CD4-positive, alpha-beta T cell treated with Interleukin-15 for 1 hour (primary cell): ENCODE measurements at regions not wholly inside any gene's neighbourhood (a gene's known extent, or its start where the extent isn't known, plus 50 kb on each side); places are given as distances from the start of the nearest gene placed in this dataset.
"Not testable (repeated sequence)": the region's sequence is repeated elsewhere in the genome, so short reads cannot be mapped to it uniquely, and the experiment has no call there.

Experiments
- DNase-seq: peaks from one replicate; pipeline ENCODE4 v3.0.0-alpha.2; 2020

- no peak for DNase-seq
Measured at GRCh38 chr9:2243666-2244555, 228.8 kb downstream of the SMARCA2 start.

- no peak for DNase-seq
Measured at GRCh38 chr9:2247340-2247739, 232.2 kb downstream of the SMARCA2 start.

- DNase-seq = no peak
Measured at GRCh38 chr9:2248768-2249265, 233.7 kb downstream of the SMARCA2 start.

- no peak for DNase-seq
Measured at GRCh38 chr9:2253636-2254580, 238.8 kb downstream of the SMARCA2 start.

GRCh38 chr9:2255128-2255527 lies 240.0 kb downstream of the SMARCA2 start:
- no peak for DNase-seq

GRCh38 chr9:2257248-2257929 lies 242.2 kb downstream of the SMARCA2 start:
- no peak for DNase-seq

- DNase-seq = no peak
Measured at GRCh38 chr9:2260417-2261306, 245.5 kb downstream of the SMARCA2 start.

GRCh38 chr9:2261421-2262103 lies 246.4 kb downstream of the SMARCA2 start:
- no peak for DNase-seq

GRCh38 chr9:2262386-2263071 lies 247.4 kb downstream of the SMARCA2 start:
- no peak for DNase-seq

- no peak for DNase-seq
Measured at GRCh38 chr9:2263111-2263510, 248.0 kb downstream of the SMARCA2 start.

GRCh38 chr9:2263665-2264064 lies 248.5 kb downstream of the SMARCA2 start:
- DNase-seq = no peak

- no peak for DNase-seq
Measured at GRCh38 chr9:2264081-2264480, 248.9 kb downstream of the SMARCA2 start.

- DNase-seq = no peak
Measured at GRCh38 chr9:2267181-2267745, 252.1 kb downstream of the SMARCA2 start.

GRCh38 chr9:2269778-2270177 lies 254.6 kb downstream of the SMARCA2 start:
- DNase-seq = no peak

GRCh38 chr9:2270565-2270964 lies 255.4 kb downstream of the SMARCA2 start:
- DNase-seq = no peak

GRCh38 chr9:2271426-2271825 lies 256.3 kb downstream of the SMARCA2 start:
- peak; percentile 48 for DNase-seq

- DNase-seq = no peak
Measured at GRCh38 chr9:2274762-2275161, 259.6 kb downstream of the SMARCA2 start.

- DNase-seq = no peak
Measured at GRCh38 chr9:2276296-2276695, 261.1 kb downstream of the SMARCA2 start.

- DNase-seq = not testable (repeated sequence)
Measured at GRCh38 chr9:2277133-2277532, 262.0 kb downstream of the SMARCA2 start.

- DNase-seq = not testable (repeated sequence)
Measured at GRCh38 chr9:2277644-2278043, 262.5 kb downstream of the SMARCA2 start.
